ENCODE measurements at regions not wholly inside any gene's neighbourhood (a gene's known extent, or its start where the extent isn't known, plus 50 kb on each side); places are given as distances from the start of the nearest gene placed in this dataset.

DNA sequence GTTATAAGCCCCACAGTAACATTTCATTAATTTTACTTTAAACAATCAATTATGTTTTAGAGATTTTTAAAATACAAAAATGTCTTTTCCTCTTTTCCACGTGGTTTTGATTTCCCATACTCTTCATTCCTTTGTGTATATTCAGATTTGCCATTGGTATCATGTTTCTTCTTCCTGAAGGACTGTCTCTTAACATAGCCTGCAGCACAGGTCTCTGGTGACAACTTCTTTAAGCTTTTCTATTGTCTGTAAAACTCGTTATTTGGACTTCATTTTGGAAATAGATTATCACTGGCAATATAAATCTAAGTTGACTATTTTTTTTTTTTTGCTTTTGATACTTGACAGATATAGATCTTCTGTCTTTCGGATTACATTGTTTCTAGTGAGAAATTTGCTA, 115.2 kb upstream of the KLHL29 start:
- TF ChIP-seq, protein P1, sequence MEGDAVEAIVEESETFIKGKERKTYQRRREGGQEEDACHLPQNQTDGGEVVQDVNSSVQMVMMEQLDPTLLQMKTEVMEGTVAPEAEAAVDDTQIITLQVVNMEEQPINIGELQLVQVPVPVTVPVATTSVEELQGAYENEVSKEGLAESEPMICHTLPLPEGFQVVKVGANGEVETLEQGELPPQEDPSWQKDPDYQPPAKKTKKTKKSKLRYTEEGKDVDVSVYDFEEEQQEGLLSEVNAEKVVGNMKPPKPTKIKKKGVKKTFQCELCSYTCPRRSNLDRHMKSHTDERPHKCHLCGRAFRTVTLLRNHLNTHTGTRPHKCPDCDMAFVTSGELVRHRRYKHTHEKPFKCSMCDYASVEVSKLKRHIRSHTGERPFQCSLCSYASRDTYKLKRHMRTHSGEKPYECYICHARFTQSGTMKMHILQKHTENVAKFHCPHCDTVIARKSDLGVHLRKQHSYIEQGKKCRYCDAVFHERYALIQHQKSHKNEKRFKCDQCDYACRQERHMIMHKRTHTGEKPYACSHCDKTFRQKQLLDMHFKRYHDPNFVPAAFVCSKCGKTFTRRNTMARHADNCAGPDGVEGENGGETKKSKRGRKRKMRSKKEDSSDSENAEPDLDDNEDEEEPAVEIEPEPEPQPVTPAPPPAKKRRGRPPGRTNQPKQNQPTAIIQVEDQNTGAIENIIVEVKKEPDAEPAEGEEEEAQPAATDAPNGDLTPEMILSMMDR (IDR thresholded peaks at IDR 0.05; ENCODE audit: low read depth, low read length, poor library complexity, severe bottlenecking), result no peak
- no peak for TF ChIP-seq EZH2phosphoT487 (IDR thresholded peaks at IDR 0.05; ENCODE audit: borderline replicate concordance, low read length)
